SK-N-SH treated with all-trans-retinoic acid at 6 μM for 48 hours (cell line): ENCODE measurements at regions not wholly inside any gene's neighbourhood (a gene's known extent, or its start where the extent isn't known, plus 50 kb on each side); places are given as distances from the start of the nearest gene placed in this dataset.

ENCODE experiments used
- ISL1 ChIP-seq: fragments of 250-450 bp; sonication (Bioruptor Pico); IDR thresholded peaks from 2 replicates; pipeline ENCODE4 v2.1.2; 2022; ENCODE audit warnings: mild to moderate bottlenecking, moderate library complexity
- RARB ChIP-seq: fragments of 250-450 bp; sonication (Bioruptor Pico); IDR thresholded peaks from 2 replicates; pipeline ENCODE4 v1.8.0; 2021; ENCODE audit warnings: mild to moderate bottlenecking, moderate library complexity
- TCF4 ChIP-seq: fragments of 250-450 bp; sonication (Bioruptor Pico); IDR thresholded peaks from 2 replicates; pipeline ENCODE4 v1.8.0; 2021; ENCODE audit warnings: mild to moderate bottlenecking, moderate library complexity, borderline replicate concordance

GRCh38 chr9:28600226-28600625, 1026.9 kb upstream of the C9orf72 start:
- no peak for TF ChIP-seq TCF4 (CRISPR knock-in tag)
- TF ChIP-seq RARB = no peak
- TF ChIP-seq ISL1 (CRISPR knock-in tag) = no peak
